Panc1 (cell line): ENCODE measurements at regions not wholly inside any gene's neighbourhood (a gene's known extent, or its start where the extent isn't known, plus 50 kb on each side); places are given as distances from the start of the nearest gene placed in this dataset.
A peak's percentile ranks its signal among the peaks of the same experiment; 100 is the strongest.

ENCODE experiments used
- ATAC-seq: fragments of 200-7000 bp; cut with Tn5 transposase; 2 replicates; pipeline ENCODE4 v1.9.1; 2020; ENCODE audit warnings: mild to moderate bottlenecking, moderate library complexity
- BruUV-seq: library from RNA; stranded (reverse); fragments of 400-500 nt; replicated peaks from 2 replicates; lab custom pipeline; 2021; lab: Mats Ljungman, UMichigan
- CTCF ChIA-PET: fragments of 300-600 bp; sonication (Branson Sonifier 250); formaldehyde crosslinking; loops from one replicate; lab custom pipeline; 2022; ENCODE audit warnings: antibody characterized with exemption; lab: Charles Lee
- POLR2A ChIA-PET: fragments of 300-600 bp; sonication (Branson Sonifier 250); formaldehyde crosslinking; loops from one replicate; lab custom pipeline; 2022; ENCODE audit warnings: antibody characterized with exemption; lab: Charles Lee
- DNase-seq: peaks from one replicate; pipeline ENCODE4 v3.0.0-alpha.2; 2010; ENCODE audit warnings: low read depth, low spot score
- H3K27ac ChIP-seq: 2 replicates; pipeline ENCODE4 v1.5.1; 2011; ENCODE audit warnings: mild to moderate bottlenecking, low read length, inconsistent platforms
- H3K27me3 ChIP-seq: fragments of 200-500 bp; sonication (Bioruptor generic); 2 replicates; pipeline ENCODE4 v1.6.0; 2014; ENCODE audit warnings: low read length, inconsistent platforms; ENCODE audit not compliant: control insufficient read depth, insufficient read depth
- H3K36me3 ChIP-seq: fragments of 200-500 bp; sonication (Bioruptor generic); 2 replicates; pipeline ENCODE4 v1.5.1; 2014; ENCODE audit warnings: inconsistent platforms, mild to moderate bottlenecking, low read length, moderate library complexity; ENCODE audit not compliant: control insufficient read depth, insufficient read depth
- H3K4me1 ChIP-seq: 2 replicates; pipeline ENCODE4 v1.5.1; 2011; ENCODE audit warnings: inconsistent platforms, mild to moderate bottlenecking, low read length, moderate library complexity; ENCODE audit not compliant: control insufficient read depth, insufficient read depth
- H3K4me3 ChIP-seq, 2 experiments: 2 replicates each; pipeline ENCODE4 v1.5.1; 2011 to 2012; ENCODE audit warnings: low read depth in 2 of 2, low read length in 2 of 2, mild to moderate bottlenecking in 2 of 2, inconsistent platforms in 1 of 2, moderate library complexity in 1 of 2
- H3K9me3 ChIP-seq: fragments of 200-500 bp; sonication (Bioruptor generic); 2 replicates; pipeline ENCODE4 v1.5.1; 2014; ENCODE audit warnings: low read depth, mild to moderate bottlenecking, inconsistent platforms, low read length, moderate library complexity; ENCODE audit not compliant: control insufficient read depth, insufficient read depth
- POLR2AphosphoS5 ChIP-seq: IDR thresholded peaks from 2 replicates; pipeline ENCODE4 v1.6.1; 2012; ENCODE audit warnings: mild to moderate bottlenecking, low read depth, low read length, moderate library complexity
- SIN3A ChIP-seq: IDR thresholded peaks from 2 replicates; pipeline ENCODE4 v1.6.1; 2012; ENCODE audit warnings: low read depth, mild to moderate bottlenecking, low read length, moderate library complexity, borderline replicate concordance; ENCODE audit not compliant: insufficient read depth
- TCF7L2 ChIP-seq: IDR thresholded peaks from 2 replicates; pipeline ENCODE4 v1.6.1; 2011; ENCODE audit warnings: mild to moderate bottlenecking, low read depth, low read length, inconsistent platforms
- in situ Hi-C: cut with HindIII; loops from 2 replicates; pipeline ENCODE4 v1.10.0; 2016; ENCODE audit warnings: low sequenced_read_pairs, low pct_unique_long_range_greater_than_20kb
- intact Hi-C: fragments of 100-400 bp; cut with micrococcal nuclease; formaldehyde crosslinking; loops from one replicate; pipeline ENCODE4 v1.10.0; 2022; ENCODE audit not compliant: unreplicated experiment
- TF ChIP-seq, protein P1 (sequence below), 2 experiments: IDR thresholded peaks; 2 replicates each; pipeline ENCODE4 v1.6.1; 2011 to 2012; ENCODE audit warnings: low read depth in 2 of 2, control low read depth in 1 of 2, low read length in 1 of 2, mild to moderate bottlenecking in 1 of 2, moderate library complexity in 1 of 2; ENCODE audit not compliant: insufficient read depth in 1 of 2
- TF ChIP-seq, protein P2 (sequence below): fragments of 450-650 bp; IDR thresholded peaks from 2 replicates; pipeline ENCODE4 v1.5.1; 2017; ENCODE audit warnings: mild to moderate bottlenecking

GRCh38 chr12:131621701-131622421, 89.0 kb upstream of the SFSWAP start:
- intact Hi-C loops = no loop called here
- BruUV-seq = no TSS peak
- Histone ChIP-seq H3K4me1 (no peaks in the 10 kb centered on the region), H3K9me3 (no peaks in the 10 kb centered on the region), H3K4me3 (no peak overlapping the region), H3K27me3 (peaks cover 5% of the 10 kb centered on the region; the same call in 1 of the 2 replicates), H3K36me3 (no peaks in the 10 kb centered on the region), H3K27ac (no peak overlapping the region)
- POLR2A ChIA-PET = interaction anchor here (1.2 kb wide), 1 partner anchor 275 kb away, joined by 3 read pairs; no protein-coding TSS in a partner anchor
- CTCF ChIA-PET = no interaction called here
- TF ChIP-seq, protein P1, sequence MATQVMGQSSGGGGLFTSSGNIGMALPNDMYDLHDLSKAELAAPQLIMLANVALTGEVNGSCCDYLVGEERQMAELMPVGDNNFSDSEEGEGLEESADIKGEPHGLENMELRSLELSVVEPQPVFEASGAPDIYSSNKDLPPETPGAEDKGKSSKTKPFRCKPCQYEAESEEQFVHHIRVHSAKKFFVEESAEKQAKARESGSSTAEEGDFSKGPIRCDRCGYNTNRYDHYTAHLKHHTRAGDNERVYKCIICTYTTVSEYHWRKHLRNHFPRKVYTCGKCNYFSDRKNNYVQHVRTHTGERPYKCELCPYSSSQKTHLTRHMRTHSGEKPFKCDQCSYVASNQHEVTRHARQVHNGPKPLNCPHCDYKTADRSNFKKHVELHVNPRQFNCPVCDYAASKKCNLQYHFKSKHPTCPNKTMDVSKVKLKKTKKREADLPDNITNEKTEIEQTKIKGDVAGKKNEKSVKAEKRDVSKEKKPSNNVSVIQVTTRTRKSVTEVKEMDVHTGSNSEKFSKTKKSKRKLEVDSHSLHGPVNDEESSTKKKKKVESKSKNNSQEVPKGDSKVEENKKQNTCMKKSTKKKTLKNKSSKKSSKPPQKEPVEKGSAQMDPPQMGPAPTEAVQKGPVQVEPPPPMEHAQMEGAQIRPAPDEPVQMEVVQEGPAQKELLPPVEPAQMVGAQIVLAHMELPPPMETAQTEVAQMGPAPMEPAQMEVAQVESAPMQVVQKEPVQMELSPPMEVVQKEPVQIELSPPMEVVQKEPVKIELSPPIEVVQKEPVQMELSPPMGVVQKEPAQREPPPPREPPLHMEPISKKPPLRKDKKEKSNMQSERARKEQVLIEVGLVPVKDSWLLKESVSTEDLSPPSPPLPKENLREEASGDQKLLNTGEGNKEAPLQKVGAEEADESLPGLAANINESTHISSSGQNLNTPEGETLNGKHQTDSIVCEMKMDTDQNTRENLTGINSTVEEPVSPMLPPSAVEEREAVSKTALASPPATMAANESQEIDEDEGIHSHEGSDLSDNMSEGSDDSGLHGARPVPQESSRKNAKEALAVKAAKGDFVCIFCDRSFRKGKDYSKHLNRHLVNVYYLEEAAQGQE (IDR thresholded peaks at IDR 0.05; ENCODE audit: insufficient read depth in 1 of 2, low read depth in 2 of 2, low read length in 1 of 2) = no peak
- TF ChIP-seq SIN3A (no peak), TCF7L2 (no peak), POLR2AphosphoS5 (no peak)
- TF ChIP-seq, protein P2, sequence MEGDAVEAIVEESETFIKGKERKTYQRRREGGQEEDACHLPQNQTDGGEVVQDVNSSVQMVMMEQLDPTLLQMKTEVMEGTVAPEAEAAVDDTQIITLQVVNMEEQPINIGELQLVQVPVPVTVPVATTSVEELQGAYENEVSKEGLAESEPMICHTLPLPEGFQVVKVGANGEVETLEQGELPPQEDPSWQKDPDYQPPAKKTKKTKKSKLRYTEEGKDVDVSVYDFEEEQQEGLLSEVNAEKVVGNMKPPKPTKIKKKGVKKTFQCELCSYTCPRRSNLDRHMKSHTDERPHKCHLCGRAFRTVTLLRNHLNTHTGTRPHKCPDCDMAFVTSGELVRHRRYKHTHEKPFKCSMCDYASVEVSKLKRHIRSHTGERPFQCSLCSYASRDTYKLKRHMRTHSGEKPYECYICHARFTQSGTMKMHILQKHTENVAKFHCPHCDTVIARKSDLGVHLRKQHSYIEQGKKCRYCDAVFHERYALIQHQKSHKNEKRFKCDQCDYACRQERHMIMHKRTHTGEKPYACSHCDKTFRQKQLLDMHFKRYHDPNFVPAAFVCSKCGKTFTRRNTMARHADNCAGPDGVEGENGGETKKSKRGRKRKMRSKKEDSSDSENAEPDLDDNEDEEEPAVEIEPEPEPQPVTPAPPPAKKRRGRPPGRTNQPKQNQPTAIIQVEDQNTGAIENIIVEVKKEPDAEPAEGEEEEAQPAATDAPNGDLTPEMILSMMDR = no peak
- DNase-seq (no peak), ATAC-seq (peak; percentile 44; the same call in 1 of the 2 replicates)
- in situ Hi-C loops = no loop called here

DNA sequence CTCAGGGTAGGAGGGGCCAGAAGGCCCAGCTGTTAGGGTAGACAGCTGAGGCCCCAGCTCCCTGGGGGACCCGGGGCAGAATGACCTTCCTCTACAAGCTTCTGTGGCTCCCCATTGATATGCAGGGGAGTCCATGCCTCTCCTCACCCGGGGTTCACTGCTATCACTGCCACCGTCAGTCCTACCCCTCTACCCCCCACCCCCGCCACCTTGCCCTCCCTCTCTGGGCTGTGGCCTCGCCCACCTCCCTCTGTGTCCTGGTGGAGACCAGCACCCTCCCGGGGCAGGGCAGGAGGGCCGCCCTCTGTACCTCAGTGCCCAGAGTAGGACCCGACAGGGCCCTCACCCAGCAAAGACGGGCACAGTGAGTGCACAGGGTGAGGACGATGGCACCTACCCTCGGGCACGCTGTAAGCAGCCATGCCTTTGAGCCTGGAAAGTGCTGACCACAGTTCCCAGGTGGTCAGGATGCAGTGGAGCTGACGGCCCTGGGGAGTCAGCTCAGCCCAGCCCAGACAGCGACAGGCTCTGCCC, 88.4 kb upstream of the SFSWAP start:
- H3K27me3 ChIP-seq = peaks cover 4% of the 10 kb centered on the region; the same call in 1 of the 2 replicates
- TF ChIP-seq, protein P2 = no peak
- no peak for TF ChIP-seq POLR2AphosphoS5
- TF ChIP-seq TCF7L2 = no peak
- no peak for TF ChIP-seq SIN3A
- TF ChIP-seq, protein P1 (IDR thresholded peaks at IDR 0.05; ENCODE audit: insufficient read depth in 1 of 2, low read depth in 2 of 2, low read length in 1 of 2) = no peak
- ChIA-PET CTCF (no interaction called here), POLR2A (interaction anchor here (1.2 kb wide), 1 partner anchor 276 kb away, joined by 3 read pairs; no protein-coding TSS in a partner anchor)
- no peak for ATAC-seq
- BruUV-seq = no TSS peak
- intact Hi-C loops (no loop called here), in situ Hi-C loops (no loop called here)
- no peak overlapping the region for H3K27ac ChIP-seq
- H3K4me3 ChIP-seq = no peak overlapping the region
- H3K36me3 ChIP-seq = no peaks in the 10 kb centered on the region
- H3K4me1 ChIP-seq = no peaks in the 10 kb centered on the region
- no peak for DNase-seq
- no peaks in the 10 kb centered on the region for H3K9me3 ChIP-seq
